ENCODE measurements at regions not wholly inside any gene's neighbourhood (a gene's known extent, or its start where the extent isn't known, plus 50 kb on each side); places are given as distances from the start of the nearest gene placed in this dataset.

GRCh38 chr1:219446288-219446687 lies 166.6 kb downstream of the ZC3H11B start:
- no peaks in the 10 kb centered on the region for H3K27me3 Mint-ChIP-seq (ENCODE audit: low read depth in 2 of 2)

DNA sequence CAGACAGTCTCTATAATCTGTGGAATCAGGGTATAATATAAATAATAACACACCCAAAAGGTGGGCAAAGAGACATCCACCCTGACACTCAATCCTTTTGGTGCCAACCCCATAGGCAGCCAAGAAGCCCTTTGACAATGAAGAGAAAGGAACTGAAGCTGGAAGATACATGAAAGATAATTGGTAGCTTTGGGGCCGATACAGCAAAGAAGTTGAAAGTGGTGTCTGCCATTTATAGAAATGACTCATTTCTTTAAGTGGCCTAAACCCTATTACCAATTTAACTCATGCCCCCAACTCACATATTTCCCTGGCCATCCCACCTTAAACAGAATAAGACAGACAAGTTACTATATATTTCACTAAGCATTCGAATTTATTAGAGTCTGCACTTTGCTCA lies 167.0 kb downstream of the ZC3H11B start:
- ATAC-seq = no peak
- intact Hi-C loops (cut with micrococcal nuclease) = no loop called here
- H3K27me3 ChIP-seq (ENCODE audit: control insufficient read depth, insufficient read depth, low read length) = no peaks in the 10 kb centered on the region

More at GRCh38 chr1:219446288-219446687, 166.6 kb downstream of the ZC3H11B start:
- Histone ChIP-seq H3K4me1 (ENCODE audit: control insufficient read depth, insufficient read depth, low read length) (no peaks in the 10 kb centered on the region), H3K36me3 (ENCODE audit: control insufficient read depth, insufficient read depth, low read length) (no peaks in the 10 kb centered on the region), H3K4me3 (ENCODE audit: low read length) (no peak overlapping the region), H3K9me3 (ENCODE audit: control insufficient read depth, insufficient read depth, low read length) (no peaks in the 10 kb centered on the region), H3K27me3 (ENCODE audit: control insufficient read depth, insufficient read depth, low read length) (no peaks in the 10 kb centered on the region), H3K27ac (ENCODE audit: low read length) (no peak overlapping the region)
- Mint-ChIP-seq H3K4me1 (no peaks in the 10 kb centered on the region), H3K36me3 (no peaks in the 10 kb centered on the region), H3K9me3 (peaks cover 2 to 5% of the 10 kb centered on the region in 2 donors), H3K27ac (no peak overlapping the region), H3K4me3 (no peak overlapping the region)
- intact Hi-C loops (cut with micrococcal nuclease) = no loop called here
- ATAC-seq = no peak
- DNase-seq = no peak
- 100% methylated on average over 1 of the region's 3 CpGs for WGBS (ENCODE audit: insufficient coverage)
- TF ChIP-seq, protein P1, sequence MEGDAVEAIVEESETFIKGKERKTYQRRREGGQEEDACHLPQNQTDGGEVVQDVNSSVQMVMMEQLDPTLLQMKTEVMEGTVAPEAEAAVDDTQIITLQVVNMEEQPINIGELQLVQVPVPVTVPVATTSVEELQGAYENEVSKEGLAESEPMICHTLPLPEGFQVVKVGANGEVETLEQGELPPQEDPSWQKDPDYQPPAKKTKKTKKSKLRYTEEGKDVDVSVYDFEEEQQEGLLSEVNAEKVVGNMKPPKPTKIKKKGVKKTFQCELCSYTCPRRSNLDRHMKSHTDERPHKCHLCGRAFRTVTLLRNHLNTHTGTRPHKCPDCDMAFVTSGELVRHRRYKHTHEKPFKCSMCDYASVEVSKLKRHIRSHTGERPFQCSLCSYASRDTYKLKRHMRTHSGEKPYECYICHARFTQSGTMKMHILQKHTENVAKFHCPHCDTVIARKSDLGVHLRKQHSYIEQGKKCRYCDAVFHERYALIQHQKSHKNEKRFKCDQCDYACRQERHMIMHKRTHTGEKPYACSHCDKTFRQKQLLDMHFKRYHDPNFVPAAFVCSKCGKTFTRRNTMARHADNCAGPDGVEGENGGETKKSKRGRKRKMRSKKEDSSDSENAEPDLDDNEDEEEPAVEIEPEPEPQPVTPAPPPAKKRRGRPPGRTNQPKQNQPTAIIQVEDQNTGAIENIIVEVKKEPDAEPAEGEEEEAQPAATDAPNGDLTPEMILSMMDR (IDR thresholded peaks at IDR 0.05) = no peak

DNA sequence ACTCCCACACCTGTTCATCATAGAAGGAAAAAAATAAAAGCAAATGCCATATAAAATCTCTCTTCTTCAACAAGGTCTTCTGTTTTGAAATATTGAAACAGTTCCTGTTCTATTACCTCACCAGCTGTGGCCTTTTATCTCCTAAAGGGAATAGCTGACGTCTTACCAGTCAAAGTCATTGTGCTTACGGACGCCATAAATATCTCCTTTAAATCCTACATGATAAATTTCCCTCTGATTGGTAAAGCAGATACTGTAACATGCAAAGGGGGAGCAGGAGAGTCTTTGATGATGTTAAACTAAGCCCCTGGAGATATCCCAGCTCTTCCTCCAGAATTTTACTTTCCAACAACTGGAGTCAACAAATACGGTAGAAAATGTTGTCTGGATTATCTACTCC lies 168.4 kb downstream of the ZC3H11B start:
- no peak overlapping the region for H3K4me3 Mint-ChIP-seq
- no peaks in the 10 kb centered on the region for H3K36me3 ChIP-seq (ENCODE audit: control insufficient read depth, insufficient read depth, low read length)
- H3K4me3 ChIP-seq (ENCODE audit: low read length) = no peak overlapping the region
- no peaks in the 10 kb centered on the region for H3K36me3 Mint-ChIP-seq
- 64% methylated on average over 2 of the region's 4 CpGs for WGBS (ENCODE audit: insufficient coverage)
- TF ChIP-seq, protein P1 (IDR thresholded peaks at IDR 0.05) = no peak
- no peak overlapping the region for H3K27ac Mint-ChIP-seq
- H3K9me3 ChIP-seq (ENCODE audit: control insufficient read depth, insufficient read depth, low read length) = no peaks in the 10 kb centered on the region
- peaks cover under 1 to 4% of the 10 kb centered on the region in 2 donors for H3K9me3 Mint-ChIP-seq
- no peaks in the 10 kb centered on the region for H3K27me3 Mint-ChIP-seq (ENCODE audit: low read depth in 2 of 2)
- no peaks in the 10 kb centered on the region for H3K4me1 Mint-ChIP-seq
- H3K27me3 ChIP-seq (ENCODE audit: control insufficient read depth, insufficient read depth, low read length) = no peaks in the 10 kb centered on the region
- no peaks in the 10 kb centered on the region for H3K4me1 ChIP-seq (ENCODE audit: control insufficient read depth, insufficient read depth, low read length)
- ATAC-seq (no peak), DNase-seq (no peak)
- H3K27ac ChIP-seq (ENCODE audit: low read length) = no peak overlapping the region
- intact Hi-C loops (cut with micrococcal nuclease) = no loop called here

More for the DNA sequence above, 167.0 kb downstream of the ZC3H11B start:
- no peak for DNase-seq
- Histone ChIP-seq H3K27ac (ENCODE audit: low read length) (no peak overlapping the region), H3K36me3 (ENCODE audit: control insufficient read depth, insufficient read depth, low read length) (no peaks in the 10 kb centered on the region), H3K4me1 (ENCODE audit: control insufficient read depth, insufficient read depth, low read length) (no peaks in the 10 kb centered on the region), H3K9me3 (ENCODE audit: control insufficient read depth, insufficient read depth, low read length) (no peaks in the 10 kb centered on the region), H3K4me3 (ENCODE audit: low read length) (no peak overlapping the region)
- H3K36me3 Mint-ChIP-seq = no peaks in the 10 kb centered on the region
- no peak overlapping the region for H3K4me3 Mint-ChIP-seq
- WGBS (ENCODE audit: insufficient coverage) = 86% methylated on average over 2 of the region's 2 CpGs
- TF ChIP-seq, protein P1 (IDR thresholded peaks at IDR 0.05) = no peak
- peaks cover 3 to 5% of the 10 kb centered on the region in 2 donors for H3K9me3 Mint-ChIP-seq
- no peaks in the 10 kb centered on the region for H3K4me1 Mint-ChIP-seq
- H3K27me3 Mint-ChIP-seq (ENCODE audit: low read depth in 2 of 2) = no peaks in the 10 kb centered on the region
- H3K27ac Mint-ChIP-seq = no peak overlapping the region

DNA sequence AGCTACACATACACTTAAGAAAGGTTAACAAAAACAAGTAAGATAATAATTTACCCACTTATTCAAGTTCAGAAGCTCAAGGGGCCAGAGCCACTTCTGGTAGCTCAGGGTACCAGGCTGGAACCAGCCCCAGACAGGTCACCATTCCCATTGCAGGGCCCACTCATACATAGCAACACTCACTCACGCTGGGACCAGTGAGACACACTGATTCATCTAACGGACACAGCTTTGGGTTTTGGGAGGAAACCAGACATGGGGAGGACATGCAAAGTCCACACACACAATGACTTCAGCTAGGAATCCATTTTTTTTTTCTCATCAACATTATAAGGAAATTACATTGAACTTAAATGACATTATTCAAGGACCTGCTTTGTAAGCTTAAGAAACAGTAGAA lies 169.1 kb downstream of the ZC3H11B start:
- Mint-ChIP-seq H3K4me1 (no peaks in the 10 kb centered on the region), H3K27ac (no peak overlapping the region), H3K27me3 (ENCODE audit: low read depth in 2 of 2) (no peaks in the 10 kb centered on the region), H3K4me3 (no peak overlapping the region), H3K36me3 (no peaks in the 10 kb centered on the region), H3K9me3 (peaks cover 2 to 7% of the 10 kb centered on the region in 2 donors)
- H3K27me3 ChIP-seq (ENCODE audit: control insufficient read depth, insufficient read depth, low read length) = no peaks in the 10 kb centered on the region
- DNase-seq (no peak), ATAC-seq (no peak)
- H3K4me1 ChIP-seq (ENCODE audit: control insufficient read depth, insufficient read depth, low read length) = no peaks in the 10 kb centered on the region
- no peak overlapping the region for H3K27ac ChIP-seq (ENCODE audit: low read length)
- intact Hi-C loops (cut with micrococcal nuclease) = no loop called here
- WGBS (ENCODE audit: insufficient coverage) = 68% methylated on average over 2 of the region's 2 CpGs
- TF ChIP-seq, protein P1 (IDR thresholded peaks at IDR 0.05) = no peak
- no peaks in the 10 kb centered on the region for H3K36me3 ChIP-seq (ENCODE audit: control insufficient read depth, insufficient read depth, low read length)
- no peaks in the 10 kb centered on the region for H3K9me3 ChIP-seq (ENCODE audit: control insufficient read depth, insufficient read depth, low read length)
- no peak overlapping the region for H3K4me3 ChIP-seq (ENCODE audit: low read length)

All from natural killer cell (primary cell).